Liver (tissue), 8 donors: ENCODE measurements at regions not wholly inside any gene's neighbourhood (a gene's known extent, or its start where the extent isn't known, plus 50 kb on each side); places are given as distances from the start of the nearest gene placed in this dataset.

ENCODE experiments used
- DNase-seq: peaks from one replicate; pipeline ENCODE4 v3.0.0-alpha.2; 2017; ENCODE audit warnings: low spot score
- H3K27ac ChIP-seq, 2 donors: one replicate each; pipeline ENCODE4 v1.7.0; 2013; ENCODE audit warnings: inconsistent platforms in 2 of 2, low read length in 2 of 2, control low read depth in 1 of 2, low read depth in 1 of 2, mild to moderate bottlenecking in 1 of 2
- H3K27me3 ChIP-seq, 4 donors: one replicate each; pipeline versions ENCODE4 v1.6.1 to v1.7.0; 2013; ENCODE audit warnings: low read length in 3 of 4, inconsistent platforms in 1 of 4, mild to moderate bottlenecking in 1 of 4, moderate library complexity in 1 of 4; ENCODE audit not compliant: control insufficient read depth in 4 of 4, insufficient read depth in 4 of 4
- H3K36me3 ChIP-seq, 4 donors: one replicate each; pipeline versions ENCODE4 v1.6.1 to v1.7.0; 2013; ENCODE audit warnings: low read length in 3 of 4, mild to moderate bottlenecking in 3 of 4, low read depth in 1 of 4, moderate library complexity in 1 of 4; ENCODE audit not compliant: control insufficient read depth in 4 of 4, insufficient read depth in 3 of 4
- H3K4me1 ChIP-seq, 4 donors: one replicate each; pipeline versions ENCODE4 v1.6.1 to v1.7.0; 2013; ENCODE audit warnings: low read length in 3 of 4, mild to moderate bottlenecking in 3 of 4, moderate library complexity in 1 of 4; ENCODE audit not compliant: control insufficient read depth in 4 of 4, insufficient read depth in 4 of 4
- H3K4me3 ChIP-seq, 3 donors: one replicate each; pipeline versions ENCODE4 v1.6.1 to v1.7.0; 2013; ENCODE audit warnings: low read length in 3 of 3, control low read depth in 1 of 3, low read depth in 1 of 3, mild to moderate bottlenecking in 1 of 3
- H3K9ac ChIP-seq, 2 donors: one replicate each; pipeline ENCODE4 v1.7.0; 2013; ENCODE audit warnings: low read length in 2 of 2, mild to moderate bottlenecking in 2 of 2, moderate library complexity in 2 of 2, control low read depth in 1 of 2, low read depth in 1 of 2
- H3K9me3 ChIP-seq, 4 donors: one replicate each; pipeline versions ENCODE4 v1.6.1 to v1.7.0; 2013; ENCODE audit warnings: low read length in 3 of 4; ENCODE audit not compliant: control insufficient read depth in 4 of 4
- EGR1 ChIP-seq, 2 donors: IDR thresholded peaks; 2 replicates each; pipeline ENCODE4 v1.6.1; 2016 to 2018; ENCODE audit warnings: antibody characterized with exemption in 2 of 2, low read depth in 2 of 2
- FOXA1 ChIP-seq: IDR thresholded peaks from 2 replicates; pipeline ENCODE4 v1.6.1; 2016; ENCODE audit warnings: antibody characterized with exemption
- FOXA2 ChIP-seq: IDR thresholded peaks from 2 replicates; pipeline ENCODE4 v1.6.1; 2016; ENCODE audit warnings: antibody characterized with exemption
- GABPA ChIP-seq, 2 donors: IDR thresholded peaks in 1 of 2; conservative IDR thresholded peaks in 1 of 2; 2 replicates each; pipeline ENCODE4 v1.6.1; 2016; ENCODE audit warnings: antibody characterized with exemption in 2 of 2, mild to moderate bottlenecking in 1 of 2, moderate library complexity in 1 of 2
- HNF4G ChIP-seq: IDR thresholded peaks from 2 replicates; pipeline ENCODE4 v1.6.1; 2016; ENCODE audit warnings: antibody characterized with exemption
- RAD21 ChIP-seq, 2 donors: IDR thresholded peaks; 2 replicates each; pipeline ENCODE4 v1.6.1; 2016; ENCODE audit warnings: antibody characterized with exemption in 2 of 2, mild to moderate bottlenecking in 2 of 2
- SP1 ChIP-seq: IDR thresholded peaks from 2 replicates; pipeline ENCODE4 v1.6.1; 2018; ENCODE audit warnings: antibody characterized with exemption, mild to moderate bottlenecking
- TAF1 ChIP-seq: conservative IDR thresholded peaks from 2 replicates; pipeline ENCODE4 v1.6.1; 2016; ENCODE audit warnings: antibody characterized with exemption, mild to moderate bottlenecking
- WGBS: extraction: QIAGEN DNeasy Blood & Tissue Kit; methylation state at CpG from one replicate; pipeline ENCODE4 v1.1.7; 2013; 5-methylcytosine and 5-hydroxymethylcytosine counted together
- TF ChIP-seq, protein P1 (sequence below): IDR thresholded peaks from 2 replicates; pipeline ENCODE4 v1.6.1; 2016; ENCODE audit warnings: antibody characterized with exemption, mild to moderate bottlenecking
- TF ChIP-seq, protein P2 (sequence below): IDR thresholded peaks from 2 replicates; pipeline ENCODE4 v1.6.1; 2016; ENCODE audit warnings: antibody characterized with exemption
- TF ChIP-seq, protein P3 (sequence below): IDR thresholded peaks from 2 replicates; pipeline ENCODE4 v1.6.1; 2016; ENCODE audit warnings: antibody characterized with exemption
- TF ChIP-seq, protein P4 (sequence below): fragments of 150-350 bp; IDR thresholded peaks from 2 replicates; pipeline ENCODE4 v1.5.1; 2017; ENCODE audit warnings: improper control_type of control experiment, low read depth, low read length; ENCODE audit not compliant: missing input control
- TF ChIP-seq, protein P5 (sequence below): IDR thresholded peaks from 2 replicates; pipeline ENCODE4 v1.6.1; 2016; ENCODE audit warnings: antibody characterized with exemption
- donor health status: healthy.
- donor health status: healthy.
- donor health status: healthy.
- donor health status: healthy.
- donor health status: healthy.

DNA sequence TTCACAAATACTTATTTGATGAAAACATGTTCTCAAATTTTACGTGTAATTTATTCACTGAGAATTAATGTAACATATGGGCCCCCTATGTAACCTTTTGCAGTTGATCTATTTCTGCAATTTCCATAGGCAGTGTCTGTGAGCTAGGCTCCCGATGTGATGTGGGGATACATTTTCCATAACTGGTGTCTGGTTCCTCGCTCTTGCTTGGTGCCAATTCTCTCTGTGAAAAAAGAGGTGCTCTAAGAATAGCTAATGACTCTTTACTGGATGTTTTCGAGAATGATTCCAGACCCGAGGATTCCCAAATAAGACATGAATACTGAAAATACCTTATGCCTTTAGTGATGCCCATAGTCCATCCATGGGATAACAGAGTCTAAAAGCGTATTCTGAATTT is 286.7 kb upstream of the FZD8 start:
- H3K9me3 ChIP-seq: no peaks in the 10 kb centered on the region
- TF ChIP-seq GABPA (IDR thresholded peaks at IDR 0.05 in 1 of 2, conservative IDR thresholded peaks at IDR 0.05 in 1 of 2) (no peak), EGR1 (IDR thresholded peaks at IDR 0.05; ENCODE audit: low read depth in 2 of 2) (no peak), SP1 (no peak)
- TF ChIP-seq, protein P1, sequence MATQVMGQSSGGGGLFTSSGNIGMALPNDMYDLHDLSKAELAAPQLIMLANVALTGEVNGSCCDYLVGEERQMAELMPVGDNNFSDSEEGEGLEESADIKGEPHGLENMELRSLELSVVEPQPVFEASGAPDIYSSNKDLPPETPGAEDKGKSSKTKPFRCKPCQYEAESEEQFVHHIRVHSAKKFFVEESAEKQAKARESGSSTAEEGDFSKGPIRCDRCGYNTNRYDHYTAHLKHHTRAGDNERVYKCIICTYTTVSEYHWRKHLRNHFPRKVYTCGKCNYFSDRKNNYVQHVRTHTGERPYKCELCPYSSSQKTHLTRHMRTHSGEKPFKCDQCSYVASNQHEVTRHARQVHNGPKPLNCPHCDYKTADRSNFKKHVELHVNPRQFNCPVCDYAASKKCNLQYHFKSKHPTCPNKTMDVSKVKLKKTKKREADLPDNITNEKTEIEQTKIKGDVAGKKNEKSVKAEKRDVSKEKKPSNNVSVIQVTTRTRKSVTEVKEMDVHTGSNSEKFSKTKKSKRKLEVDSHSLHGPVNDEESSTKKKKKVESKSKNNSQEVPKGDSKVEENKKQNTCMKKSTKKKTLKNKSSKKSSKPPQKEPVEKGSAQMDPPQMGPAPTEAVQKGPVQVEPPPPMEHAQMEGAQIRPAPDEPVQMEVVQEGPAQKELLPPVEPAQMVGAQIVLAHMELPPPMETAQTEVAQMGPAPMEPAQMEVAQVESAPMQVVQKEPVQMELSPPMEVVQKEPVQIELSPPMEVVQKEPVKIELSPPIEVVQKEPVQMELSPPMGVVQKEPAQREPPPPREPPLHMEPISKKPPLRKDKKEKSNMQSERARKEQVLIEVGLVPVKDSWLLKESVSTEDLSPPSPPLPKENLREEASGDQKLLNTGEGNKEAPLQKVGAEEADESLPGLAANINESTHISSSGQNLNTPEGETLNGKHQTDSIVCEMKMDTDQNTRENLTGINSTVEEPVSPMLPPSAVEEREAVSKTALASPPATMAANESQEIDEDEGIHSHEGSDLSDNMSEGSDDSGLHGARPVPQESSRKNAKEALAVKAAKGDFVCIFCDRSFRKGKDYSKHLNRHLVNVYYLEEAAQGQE: no peak
- TF ChIP-seq, protein P2, sequence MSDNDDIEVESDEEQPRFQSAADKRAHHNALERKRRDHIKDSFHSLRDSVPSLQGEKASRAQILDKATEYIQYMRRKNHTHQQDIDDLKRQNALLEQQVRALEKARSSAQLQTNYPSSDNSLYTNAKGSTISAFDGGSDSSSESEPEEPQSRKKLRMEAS: no peak
- TF ChIP-seq, protein P3, sequence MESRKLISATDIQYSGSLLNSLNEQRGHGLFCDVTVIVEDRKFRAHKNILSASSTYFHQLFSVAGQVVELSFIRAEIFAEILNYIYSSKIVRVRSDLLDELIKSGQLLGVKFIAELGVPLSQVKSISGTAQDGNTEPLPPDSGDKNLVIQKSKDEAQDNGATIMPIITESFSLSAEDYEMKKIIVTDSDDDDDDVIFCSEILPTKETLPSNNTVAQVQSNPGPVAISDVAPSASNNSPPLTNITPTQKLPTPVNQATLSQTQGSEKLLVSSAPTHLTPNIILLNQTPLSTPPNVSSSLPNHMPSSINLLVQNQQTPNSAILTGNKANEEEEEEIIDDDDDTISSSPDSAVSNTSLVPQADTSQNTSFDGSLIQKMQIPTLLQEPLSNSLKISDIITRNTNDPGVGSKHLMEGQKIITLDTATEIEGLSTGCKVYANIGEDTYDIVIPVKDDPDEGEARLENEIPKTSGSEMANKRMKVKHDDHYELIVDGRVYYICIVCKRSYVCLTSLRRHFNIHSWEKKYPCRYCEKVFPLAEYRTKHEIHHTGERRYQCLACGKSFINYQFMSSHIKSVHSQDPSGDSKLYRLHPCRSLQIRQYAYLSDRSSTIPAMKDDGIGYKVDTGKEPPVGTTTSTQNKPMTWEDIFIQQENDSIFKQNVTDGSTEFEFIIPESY: no peak
- no peaks in the 10 kb centered on the region for H3K4me1 ChIP-seq
- WGBS: 77% methylated on average over 6 of the region's 6 CpGs
- no peak overlapping the region for H3K4me3 ChIP-seq
- H3K9ac ChIP-seq: no peak overlapping the region
- no peak overlapping the region for H3K27ac ChIP-seq
- H3K36me3 ChIP-seq: no peaks in the 10 kb centered on the region
- no peak for DNase-seq
- H3K27me3 ChIP-seq: no peaks in the 10 kb centered on the region

DNA sequence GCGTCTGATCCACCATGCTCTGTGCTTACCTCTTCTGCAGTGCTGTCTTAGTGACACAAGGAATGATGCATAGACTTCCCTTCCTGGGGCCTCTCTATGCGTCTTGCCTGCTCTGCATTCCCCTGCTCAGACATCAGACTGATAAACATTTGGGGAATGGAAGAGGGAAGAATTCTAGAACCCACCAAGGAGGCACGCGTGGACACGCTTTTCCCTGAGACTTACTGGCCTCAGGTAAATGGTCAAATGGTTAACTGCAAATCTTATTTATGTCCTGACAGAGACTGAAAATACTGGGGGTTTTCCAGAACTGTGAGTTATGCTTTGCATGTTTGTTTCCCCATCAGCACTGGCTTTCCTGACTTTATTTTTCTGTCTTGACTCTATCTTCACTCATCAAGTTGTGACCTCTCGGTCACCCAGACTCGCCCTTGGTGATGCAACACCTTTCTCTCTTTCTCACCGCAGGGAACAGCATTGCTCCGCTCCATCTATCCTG is 285.9 kb upstream of the FZD8 start:
- no peaks in the 10 kb centered on the region for H3K27me3 ChIP-seq
- DNase-seq: no peak
- no peaks in the 10 kb centered on the region for H3K36me3 ChIP-seq
- no peak overlapping the region for H3K27ac ChIP-seq
- no peak overlapping the region for H3K4me3 ChIP-seq
- no peak overlapping the region for H3K9ac ChIP-seq
- 93% methylated on average over 9 of the region's 9 CpGs for WGBS
- no peaks in the 10 kb centered on the region for H3K9me3 ChIP-seq
- H3K4me1 ChIP-seq: no peaks in the 10 kb centered on the region
- no peak for TF ChIP-seq HNF4G
- no peak for TF ChIP-seq RAD21 (IDR thresholded peaks at IDR 0.05)
- TF ChIP-seq, protein P2: no peak

DNA sequence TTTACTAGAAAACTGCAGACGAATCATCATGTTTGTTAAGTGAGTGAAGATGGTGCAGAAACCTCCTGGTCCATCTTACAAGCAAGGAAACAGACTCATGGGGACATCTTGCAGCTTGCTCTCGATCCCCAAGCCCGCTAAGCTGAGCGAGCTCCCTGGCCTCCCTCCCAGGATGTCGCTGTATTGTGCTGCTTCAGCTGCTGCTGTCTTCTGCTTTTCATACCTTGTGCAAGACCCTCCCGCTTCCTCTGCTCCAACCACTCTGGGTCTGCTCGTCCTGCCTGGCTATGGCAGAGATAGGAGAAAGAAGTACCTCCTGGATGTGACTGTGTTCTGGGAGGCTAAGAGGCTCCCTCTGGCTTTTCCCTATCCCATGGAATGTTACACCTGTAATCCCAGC is 285.2 kb upstream of the FZD8 start:
- 90% methylated on average over 7 of the region's 7 CpGs for WGBS
- Histone ChIP-seq H3K27me3 (no peaks in the 10 kb centered on the region), H3K36me3 (no peaks in the 10 kb centered on the region), H3K4me1 (no peaks in the 10 kb centered on the region), H3K9ac (no peak overlapping the region), H3K4me3 (no peak overlapping the region), H3K9me3 (no peaks in the 10 kb centered on the region), H3K27ac (no peak overlapping the region)
- TF ChIP-seq, protein P4, sequence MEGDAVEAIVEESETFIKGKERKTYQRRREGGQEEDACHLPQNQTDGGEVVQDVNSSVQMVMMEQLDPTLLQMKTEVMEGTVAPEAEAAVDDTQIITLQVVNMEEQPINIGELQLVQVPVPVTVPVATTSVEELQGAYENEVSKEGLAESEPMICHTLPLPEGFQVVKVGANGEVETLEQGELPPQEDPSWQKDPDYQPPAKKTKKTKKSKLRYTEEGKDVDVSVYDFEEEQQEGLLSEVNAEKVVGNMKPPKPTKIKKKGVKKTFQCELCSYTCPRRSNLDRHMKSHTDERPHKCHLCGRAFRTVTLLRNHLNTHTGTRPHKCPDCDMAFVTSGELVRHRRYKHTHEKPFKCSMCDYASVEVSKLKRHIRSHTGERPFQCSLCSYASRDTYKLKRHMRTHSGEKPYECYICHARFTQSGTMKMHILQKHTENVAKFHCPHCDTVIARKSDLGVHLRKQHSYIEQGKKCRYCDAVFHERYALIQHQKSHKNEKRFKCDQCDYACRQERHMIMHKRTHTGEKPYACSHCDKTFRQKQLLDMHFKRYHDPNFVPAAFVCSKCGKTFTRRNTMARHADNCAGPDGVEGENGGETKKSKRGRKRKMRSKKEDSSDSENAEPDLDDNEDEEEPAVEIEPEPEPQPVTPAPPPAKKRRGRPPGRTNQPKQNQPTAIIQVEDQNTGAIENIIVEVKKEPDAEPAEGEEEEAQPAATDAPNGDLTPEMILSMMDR: no peak
- TF ChIP-seq HNF4G (no peak), FOXA2 (no peak), RAD21 (IDR thresholded peaks at IDR 0.05) (no peak), SP1 (no peak), GABPA (IDR thresholded peaks at IDR 0.05 in 1 of 2, conservative IDR thresholded peaks at IDR 0.05 in 1 of 2) (no peak), TAF1 (no peak), FOXA1 (no peak)
- TF ChIP-seq, protein P5, sequence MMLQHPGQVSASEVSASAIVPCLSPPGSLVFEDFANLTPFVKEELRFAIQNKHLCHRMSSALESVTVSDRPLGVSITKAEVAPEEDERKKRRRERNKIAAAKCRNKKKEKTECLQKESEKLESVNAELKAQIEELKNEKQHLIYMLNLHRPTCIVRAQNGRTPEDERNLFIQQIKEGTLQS: no peak
- no peak for DNase-seq
